Astrocyte of the spinal cord (primary cell): ENCODE measurements at regions not wholly inside any gene's neighbourhood (a gene's known extent, or its start where the extent isn't known, plus 50 kb on each side); places are given as distances from the start of the nearest gene placed in this dataset.

Experiments used
- DNase-seq: peaks from one replicate; pipeline ENCODE4 v3.0.0; 2011; ENCODE audit warnings: low read depth, low spot score
- H3K4me3 ChIP-seq: 2 replicates; pipeline ENCODE4 v1.5.1; 2011; ENCODE audit warnings: low read depth, mild to moderate bottlenecking, low read length, moderate library complexity
- in situ Hi-C: cut with HindIII; loops from 2 replicates; pipeline ENCODE4 v1.10.0; 2017; ENCODE audit warnings: low sequenced_read_pairs
- TF ChIP-seq, protein P1 (sequence below): IDR thresholded peaks from 2 replicates; pipeline ENCODE4 v1.5.1; 2012; ENCODE audit warnings: low read depth, mild to moderate bottlenecking, low read length, inconsistent platforms

DNA sequence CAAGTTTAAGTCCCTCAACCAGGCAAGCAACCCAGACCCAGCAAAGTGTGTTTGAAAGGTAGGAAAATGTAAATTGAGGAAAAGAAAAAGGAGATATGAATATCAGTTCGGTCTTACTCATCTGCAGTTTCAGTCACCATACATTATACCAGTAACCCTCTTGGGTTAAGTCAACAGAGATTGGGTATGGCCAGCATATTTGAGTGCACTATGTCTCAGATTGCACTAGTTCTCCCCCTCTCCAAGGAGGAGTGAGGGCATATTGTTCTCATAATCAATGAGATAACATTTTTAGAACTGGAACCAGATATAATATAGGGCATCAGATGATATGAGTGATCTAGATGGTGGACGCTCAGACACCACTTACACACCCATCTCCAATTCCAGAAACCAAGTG, 141.5 kb downstream of the COPS8 start:
- TF ChIP-seq, protein P1, sequence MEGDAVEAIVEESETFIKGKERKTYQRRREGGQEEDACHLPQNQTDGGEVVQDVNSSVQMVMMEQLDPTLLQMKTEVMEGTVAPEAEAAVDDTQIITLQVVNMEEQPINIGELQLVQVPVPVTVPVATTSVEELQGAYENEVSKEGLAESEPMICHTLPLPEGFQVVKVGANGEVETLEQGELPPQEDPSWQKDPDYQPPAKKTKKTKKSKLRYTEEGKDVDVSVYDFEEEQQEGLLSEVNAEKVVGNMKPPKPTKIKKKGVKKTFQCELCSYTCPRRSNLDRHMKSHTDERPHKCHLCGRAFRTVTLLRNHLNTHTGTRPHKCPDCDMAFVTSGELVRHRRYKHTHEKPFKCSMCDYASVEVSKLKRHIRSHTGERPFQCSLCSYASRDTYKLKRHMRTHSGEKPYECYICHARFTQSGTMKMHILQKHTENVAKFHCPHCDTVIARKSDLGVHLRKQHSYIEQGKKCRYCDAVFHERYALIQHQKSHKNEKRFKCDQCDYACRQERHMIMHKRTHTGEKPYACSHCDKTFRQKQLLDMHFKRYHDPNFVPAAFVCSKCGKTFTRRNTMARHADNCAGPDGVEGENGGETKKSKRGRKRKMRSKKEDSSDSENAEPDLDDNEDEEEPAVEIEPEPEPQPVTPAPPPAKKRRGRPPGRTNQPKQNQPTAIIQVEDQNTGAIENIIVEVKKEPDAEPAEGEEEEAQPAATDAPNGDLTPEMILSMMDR = no peak
- in situ Hi-C loops = no loop called here
- DNase-seq = no peak
- no peak overlapping the region for H3K4me3 ChIP-seq

DNA sequence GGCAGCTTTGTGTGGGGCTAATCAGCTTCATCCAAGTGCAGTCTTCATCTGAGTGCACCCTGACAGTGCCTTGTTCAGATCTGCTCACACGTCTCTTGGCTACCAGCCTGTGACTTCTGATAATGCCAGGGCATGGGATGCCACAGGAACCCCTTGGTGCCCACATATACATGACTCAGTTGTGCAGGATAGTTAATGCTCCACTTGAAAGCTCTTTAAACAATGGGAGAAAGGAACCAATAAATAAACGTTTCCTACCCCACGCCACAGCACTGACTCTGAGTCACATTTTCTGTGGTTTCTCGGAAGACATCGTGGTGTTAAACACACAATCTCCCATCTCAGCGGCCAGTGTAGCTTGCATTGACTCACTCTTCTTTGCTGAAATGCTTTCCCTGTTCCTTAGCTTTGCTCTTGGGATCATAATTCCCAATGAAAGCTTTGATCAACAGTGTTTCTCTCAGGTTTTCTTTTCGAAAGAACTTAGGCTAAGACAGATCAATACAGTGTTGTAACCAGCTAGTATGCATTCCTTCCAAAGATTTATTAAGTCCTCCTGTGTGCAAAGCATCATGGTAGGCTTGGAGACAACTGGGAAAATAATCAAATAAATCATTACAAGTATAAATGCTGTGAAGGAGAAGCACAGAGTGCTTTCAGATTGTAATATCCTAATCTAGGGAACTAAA, 142.0 kb downstream of the COPS8 start:
- peak; percentile 97 for DNase-seq
- no peak overlapping the region for H3K4me3 ChIP-seq
- in situ Hi-C loops = no loop called here
- TF ChIP-seq, protein P1 = no peak

DNA sequence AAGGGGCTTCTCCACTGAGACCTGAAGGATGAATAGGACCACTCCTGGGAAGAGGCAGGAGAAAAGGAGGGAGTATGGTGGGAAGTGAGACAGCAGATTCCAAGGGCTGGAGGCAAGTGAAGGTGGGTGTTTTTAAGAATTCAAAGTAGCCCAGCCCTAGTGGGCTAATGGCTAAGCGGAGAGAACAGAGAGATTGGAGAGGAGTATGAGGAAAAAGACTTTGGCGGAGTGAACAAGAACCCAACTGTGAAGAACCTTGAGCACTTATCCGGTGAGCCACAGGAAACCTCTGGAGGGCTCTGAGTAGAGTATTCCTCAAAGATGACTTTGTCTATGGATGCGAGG, 142.6 kb downstream of the COPS8 start:
- H3K4me3 ChIP-seq = no peak overlapping the region
- TF ChIP-seq, protein P1 = no peak
- in situ Hi-C loops = no loop called here
- no peak for DNase-seq

DNA sequence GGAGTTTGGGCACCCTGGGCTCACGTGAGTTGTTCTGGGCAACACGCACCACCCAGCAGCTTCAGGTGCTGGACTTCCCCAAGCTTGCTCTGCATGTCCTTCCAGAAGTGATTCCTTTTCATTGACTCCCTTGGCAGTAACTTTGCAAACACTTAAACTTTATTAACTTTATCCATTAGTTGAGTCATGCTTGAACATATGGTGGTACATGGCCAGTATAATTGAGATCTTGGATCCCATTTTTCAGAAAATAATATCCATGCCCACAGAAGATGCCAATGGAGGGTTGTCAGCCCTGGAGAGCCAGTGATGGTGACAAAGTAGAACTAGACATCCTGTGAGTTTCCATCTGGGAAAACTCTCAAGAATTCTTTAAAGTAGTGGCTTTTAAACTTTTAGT, 144.2 kb downstream of the COPS8 start:
- no peak overlapping the region for H3K4me3 ChIP-seq
- in situ Hi-C loops = no loop called here
- TF ChIP-seq, protein P1 = no peak
- DNase-seq = no peak

DNA sequence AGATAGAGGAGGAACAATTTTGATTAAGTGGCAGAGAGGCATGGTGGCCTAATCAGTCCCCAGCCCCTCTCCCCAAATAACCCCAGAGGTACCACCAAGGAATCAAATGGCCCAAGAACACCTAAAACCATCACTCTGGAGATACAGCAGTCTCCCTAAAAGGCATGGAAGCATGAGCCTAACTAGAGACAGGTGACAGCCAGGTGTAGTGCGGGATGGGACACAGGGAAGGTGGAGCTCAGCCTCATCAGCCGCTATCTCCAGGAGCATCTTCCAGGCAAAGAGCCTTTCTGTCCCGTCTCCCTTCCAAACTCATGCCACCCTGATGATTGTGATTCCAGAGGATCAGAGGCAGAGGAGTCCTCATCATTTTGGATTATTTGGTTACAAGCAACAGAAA, 144.7 kb downstream of the COPS8 start:
- DNase-seq = no peak
- no peak overlapping the region for H3K4me3 ChIP-seq
- in situ Hi-C loops = no loop called here
- TF ChIP-seq, protein P1 = no peak

DNA sequence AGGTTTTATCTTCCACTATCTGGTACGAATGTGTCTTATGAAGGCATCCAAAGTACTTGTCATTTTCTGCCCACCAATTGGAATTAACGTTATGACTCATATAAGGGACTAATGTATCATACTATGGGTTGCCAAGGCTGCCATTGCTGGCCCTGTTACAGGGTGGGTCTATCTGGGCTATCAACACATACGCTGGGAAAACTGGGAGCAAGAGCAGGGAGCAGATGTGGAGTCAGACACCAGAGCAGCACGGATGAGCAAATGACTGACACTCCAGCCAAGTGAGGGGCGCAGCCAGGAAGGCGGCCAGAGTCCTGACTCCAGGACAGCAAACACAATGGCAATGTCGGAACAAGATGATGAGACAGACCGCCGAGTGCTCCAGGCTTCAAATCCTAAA, 145.9 kb downstream of the COPS8 start:
- in situ Hi-C loops = no loop called here
- TF ChIP-seq, protein P1 = no peak
- H3K4me3 ChIP-seq = no peak overlapping the region
- peak; percentile 45 for DNase-seq
